Erythroblast (primary cell): ENCODE measurements at regions not wholly inside any gene's neighbourhood (a gene's known extent, or its start where the extent isn't known, plus 50 kb on each side); places are given as distances from the start of the nearest gene placed in this dataset.

ENCODE experiments used
- GATA1 ChIP-seq: IDR thresholded peaks from 2 replicates; pipeline ENCODE4 v1.6.1; 2011; ENCODE audit warnings: low read depth, mild to moderate bottlenecking, control low read depth, low read length, moderate library complexity
- POLR2A ChIP-seq: IDR thresholded peaks from 2 replicates; pipeline ENCODE4 v1.6.1; 2011; ENCODE audit warnings: mild to moderate bottlenecking, low read length

DNA sequence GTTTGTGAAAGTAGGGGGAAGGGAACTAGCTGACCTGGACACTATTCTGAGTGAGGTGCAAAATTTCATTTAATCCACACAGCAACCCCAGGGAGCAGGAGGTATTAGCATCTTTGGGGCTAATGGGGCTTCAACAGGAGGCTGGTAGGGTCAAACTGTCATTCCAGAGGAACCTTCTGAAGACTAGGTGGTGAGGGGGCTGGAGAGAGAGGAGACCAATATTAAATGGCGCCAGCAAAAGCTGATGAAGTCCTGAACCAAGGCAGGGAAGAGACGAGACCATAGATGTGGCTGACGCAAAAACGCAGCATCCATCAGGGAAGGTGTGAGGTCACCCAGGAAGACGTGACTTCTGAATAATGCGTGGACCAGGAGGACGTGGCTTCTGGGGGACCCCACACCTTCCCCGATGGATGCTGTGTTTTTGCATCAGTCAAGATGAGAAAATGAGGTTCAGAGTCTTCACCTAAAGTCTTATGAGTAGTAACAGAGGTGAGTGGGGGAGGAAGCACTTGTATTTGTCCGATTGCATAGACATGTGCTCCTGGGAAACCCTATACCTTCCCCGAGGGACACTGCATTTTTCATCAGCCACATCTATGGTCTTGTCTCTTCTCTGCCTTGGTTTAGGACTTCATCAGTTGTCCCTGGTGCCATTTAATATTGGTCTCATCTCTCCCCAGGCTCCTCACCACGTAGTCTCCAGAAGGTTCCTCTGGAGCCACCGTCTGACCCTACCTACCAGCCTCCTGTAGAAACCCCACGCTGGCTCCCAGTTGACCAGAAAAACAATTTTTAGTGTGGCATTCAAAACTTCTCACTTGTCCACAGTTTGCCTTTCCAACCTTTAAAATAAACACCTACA, 188.6 kb downstream of the MYCN start:
- no peak for TF ChIP-seq POLR2A
- no peak for TF ChIP-seq GATA1
